ENCODE measurements at regions not wholly inside any gene's neighbourhood (a gene's known extent, or its start where the extent isn't known, plus 50 kb on each side); places are given as distances from the start of the nearest gene placed in this dataset.

- no peak for DNase-seq
These were observed 392.7 kb upstream of the NFE2L3 start for GRCh38 chr7:25759286-25759685.

GRCh38 chr7:25759748-25760147 lies 392.2 kb upstream of the NFE2L3 start:
- no peak for DNase-seq

GRCh38 chr7:25762511-25763462 lies 389.2 kb upstream of the NFE2L3 start:
- peak; percentile 21 for DNase-seq

GRCh38 chr7:25763463-25763860 lies 388.5 kb upstream of the NFE2L3 start:
- DNase-seq, result no peak

GRCh38 chr7:25765110-25765655 lies 386.8 kb upstream of the NFE2L3 start:
- DNase-seq, result no peak

GRCh38 chr7:25770235-25770634 lies 381.8 kb upstream of the NFE2L3 start:
- no peak for DNase-seq

- no peak for DNase-seq
These were observed 381.3 kb upstream of the NFE2L3 start for GRCh38 chr7:25770670-25771069.

GRCh38 chr7:25771491-25771890 lies 380.5 kb upstream of the NFE2L3 start:
- no peak for DNase-seq

GRCh38 chr7:25772802-25773201 lies 379.2 kb upstream of the NFE2L3 start:
- no peak for DNase-seq

- no peak for DNase-seq
These were observed 377.3 kb upstream of the NFE2L3 start for GRCh38 chr7:25774675-25775074.

- no peak for DNase-seq
These were observed 376.4 kb upstream of the NFE2L3 start for GRCh38 chr7:25775570-25775969.

GRCh38 chr7:25775999-25776743 lies 375.8 kb upstream of the NFE2L3 start:
- no peak for DNase-seq

GRCh38 chr7:25776744-25777123 lies 375.3 kb upstream of the NFE2L3 start:
- no peak for DNase-seq

- peak; percentile 73 for DNase-seq
These were observed 373.9 kb upstream of the NFE2L3 start for GRCh38 chr7:25777969-25778708.

- DNase-seq, result peak; percentile 8
These were observed 372.9 kb upstream of the NFE2L3 start for GRCh38 chr7:25779002-25779546.

GRCh38 chr7:25780904-25781303 lies 371.1 kb upstream of the NFE2L3 start:
- DNase-seq, result no peak

- no peak for DNase-seq
These were observed 370.3 kb upstream of the NFE2L3 start for GRCh38 chr7:25781704-25782103.

GRCh38 chr7:25786936-25787335 lies 365.1 kb upstream of the NFE2L3 start:
- no peak for DNase-seq

GRCh38 chr7:25787336-25787735 lies 364.7 kb upstream of the NFE2L3 start:
- DNase-seq, result no peak

GRCh38 chr7:25788371-25788770 lies 363.6 kb upstream of the NFE2L3 start:
- DNase-seq, result no peak

GRCh38 chr7:25788961-25789620 lies 362.9 kb upstream of the NFE2L3 start:
- no peak for DNase-seq

All from NCI-H526 treated with DMSO at 0.1 percent for 48 hours (cell line).